ENCODE measurements at regions not wholly inside any gene's neighbourhood (a gene's known extent, or its start where the extent isn't known, plus 50 kb on each side); places are given as distances from the start of the nearest gene placed in this dataset.

GRCh38 chr2:76268484-76268883 lies 557.8 kb upstream of the GCFC2 start:
- TF ChIP-seq POLR2A (IDR thresholded peaks at IDR 0.05) (no peak), CTCF (IDR thresholded peaks at IDR 0.05 in 4 of 5, conservative IDR thresholded peaks at IDR 0.05 in 1 of 5) (no peak)
